Adrenal gland (tissue), 9 donors: ENCODE measurements at regions not wholly inside any gene's neighbourhood (a gene's known extent, or its start where the extent isn't known, plus 50 kb on each side); places are given as distances from the start of the nearest gene placed in this dataset.
"Not testable (repeated sequence)": the region's sequence is repeated elsewhere in the genome, so short reads cannot be mapped to it uniquely, and the experiment has no call there.

Experiments
- DNase-seq, 7 donors: peaks; one replicate each; pipeline ENCODE4 v3.0.0-alpha.2; 2019 to 2020
- H3K27ac ChIP-seq, 5 donors: fragments of 200-600 bp; sonication (generic) in 4 of 5; 1 replicate in 3 of 5; 2 replicates in 2 of 5; pipeline versions ENCODE4 v1.5.1 to v1.8.0; 2016 to 2020; ENCODE audit warnings: mild to moderate bottlenecking in 1 of 5
- H3K27me3 ChIP-seq: fragments of 200-600 bp; 2 replicates; pipeline ENCODE4 v1.8.0; 2021
- H3K36me3 ChIP-seq, 2 donors: fragments of 200-600 bp; replicated peaks in 1 of 2; 1 replicate in 1 of 2; 2 replicates in 1 of 2; pipeline versions ENCODE4 v1.5.1 to v1.8.0; 2018 to 2022
- H3K4me1 ChIP-seq, 2 donors: fragments of 200-600 bp; replicated peaks in 1 of 2; 1 replicate in 1 of 2; 2 replicates in 1 of 2; pipeline versions ENCODE4 v1.5.1 to v1.8.0; 2018 to 2021
- H3K4me3 ChIP-seq, 4 donors: fragments of 200-600 bp; sonication (generic) in 3 of 4; one replicate each; pipeline ENCODE4 v1.5.1; 2016 to 2018
- H3K9me3 ChIP-seq, 3 donors: fragments of 200-600 bp; sonication (generic) in 1 of 3; replicated peaks in 1 of 3; 1 replicate in 2 of 3; 2 replicates in 1 of 3; pipeline versions ENCODE4 v1.5.1 to v1.8.0; 2016 to 2021
- CTCF ChIP-seq, 6 experiments: fragments of 450-650 bp in 4 of 6; fragments of 200-600 bp in 2 of 6; sonication (generic) in 1 of 6; IDR thresholded peaks; 1 replicate in 5 of 6; 2 replicates in 1 of 6; pipeline versions ENCODE4 v1.5.1 to v1.8.0; 2016 to 2021; ENCODE audit warnings: antibody characterized with exemption in 6 of 6, mild to moderate bottlenecking in 2 of 6, moderate library complexity in 1 of 6
- POLR2A ChIP-seq, 2 donors: fragments of 450-650 bp; IDR thresholded peaks; one replicate each; pipeline ENCODE4 v1.6.1; 2017; ENCODE audit warnings: antibody characterized with exemption in 2 of 2, mild to moderate bottlenecking in 2 of 2, moderate library complexity in 1 of 2
- WGBS, 4 donors: extraction: QIAGEN DNeasy Blood & Tissue Kit in 2 of 4; methylation state at CpG; one replicate each; pipeline versions ENCODE4 v1.1.5 to v1.1.7; 2013 to 2017; 5-methylcytosine and 5-hydroxymethylcytosine counted together
- intact Hi-C, 2 donors: fragments of 100-400 bp; cut with DNase I; formaldehyde crosslinking; loops; one replicate each; pipeline versions ENCODE4 v1.14.1 to v1.15.0; 2022 to 2023
- donor health status: healthy with polysubstance abuse.
- donor health status: Bipolar disorder and iron deficiency.
- donor health status: DM: yes; HTN: yes; CAD: no.
- donor health status: DM: no; HTN: no; CAD: no.
- donor health status: DM: no; HTN: no; CAD: no.

- no peak for TF ChIP-seq CTCF (IDR thresholded peaks at IDR 0.05)
- no peak for TF ChIP-seq POLR2A (IDR thresholded peaks at IDR 0.05)
- intact Hi-C loops = no loop called here
- WGBS, 4 donors = 74 to 84% (median 80%) methylated on average over 3 of the region's 3 CpGs
These were observed 798.5 kb downstream of the TRIB2 start for GRCh38 chr2:13515254-13515653.

GRCh38 chr2:13522096-13522495 is 805.4 kb downstream of the TRIB2 start:
- no peak overlapping the region for H3K27ac ChIP-seq
- no peak for DNase-seq
- 79 to 92% (median 86%) methylated on average over 6 of the region's 6 CpGs for WGBS, 4 donors
- no peaks in the 10 kb centered on the region for H3K9me3 ChIP-seq
- H3K27me3 ChIP-seq = no peaks in the 10 kb centered on the region
- no peak overlapping the region for H3K4me3 ChIP-seq
- H3K4me1 ChIP-seq = no peaks in the 10 kb centered on the region
- intact Hi-C loops = no loop called here
- TF ChIP-seq CTCF (IDR thresholded peaks at IDR 0.05) (no peak), POLR2A (IDR thresholded peaks at IDR 0.05) (no peak)
- no peaks in the 10 kb centered on the region for H3K36me3 ChIP-seq

More at GRCh38 chr2:13515254-13515653, 798.5 kb downstream of the TRIB2 start:
- DNase-seq = no peak
- H3K27me3 ChIP-seq = no peaks in the 10 kb centered on the region
- no peak overlapping the region for H3K4me3 ChIP-seq
- no peaks in the 10 kb centered on the region for H3K4me1 ChIP-seq
- no peaks in the 10 kb centered on the region for H3K36me3 ChIP-seq
- H3K9me3 ChIP-seq = no peaks in the 10 kb centered on the region
- no peak overlapping the region for H3K27ac ChIP-seq

DNA sequence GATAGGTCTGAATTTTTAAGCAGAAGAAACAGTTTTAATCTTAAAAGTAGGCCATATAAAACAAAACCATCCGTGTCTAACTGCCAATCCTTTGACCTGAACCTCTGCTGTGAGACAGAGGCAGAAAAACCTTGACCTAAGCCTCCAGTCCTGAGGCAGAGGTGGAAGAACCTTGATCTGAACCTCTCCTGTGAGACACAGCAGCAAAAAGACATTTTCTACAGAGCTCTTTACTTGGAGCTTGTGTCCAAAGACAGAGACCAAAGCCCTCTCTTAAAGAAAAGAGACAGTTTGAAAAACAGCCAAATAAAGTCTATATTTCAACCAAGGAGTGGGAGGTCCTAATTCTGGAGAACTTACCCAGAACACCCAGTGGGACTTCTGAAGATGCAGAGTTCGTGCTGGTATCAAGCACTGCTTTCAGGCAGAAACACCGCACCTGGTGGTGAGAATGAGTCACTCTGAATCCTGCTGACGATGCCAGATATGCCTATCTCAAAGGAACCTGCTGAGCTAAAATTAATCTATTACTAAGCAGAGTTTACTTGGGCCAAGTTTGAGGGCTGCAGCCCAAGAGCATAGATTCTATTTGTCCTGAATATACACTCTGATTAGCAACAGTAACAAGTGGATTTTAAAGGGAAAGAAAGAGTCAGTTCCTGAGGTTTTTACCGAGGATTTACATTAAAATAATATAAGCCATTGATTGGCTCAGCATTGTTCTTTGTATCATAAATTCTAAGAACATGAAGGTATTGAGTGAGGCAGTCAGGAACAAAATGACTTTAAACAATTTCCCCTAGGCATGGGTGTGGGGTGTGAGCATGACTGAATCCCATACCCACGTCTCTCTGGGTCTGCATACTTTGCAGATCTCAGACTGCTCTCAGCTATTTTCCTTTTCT is 806.4 kb downstream of the TRIB2 start:
- no peaks in the 10 kb centered on the region for H3K36me3 ChIP-seq
- H3K4me3 ChIP-seq = no peak overlapping the region
- intact Hi-C loops = no loop called here
- WGBS, 4 donors = 36 to 49% (median 38%) methylated on average over 6 of the region's 6 CpGs
- H3K9me3 ChIP-seq = no peaks in the 10 kb centered on the region
- no peaks in the 10 kb centered on the region for H3K27me3 ChIP-seq
- TF ChIP-seq POLR2A (IDR thresholded peaks at IDR 0.05) (no peak), CTCF (IDR thresholded peaks at IDR 0.05) (no peak)
- no peaks in the 10 kb centered on the region for H3K4me1 ChIP-seq
- H3K27ac ChIP-seq = no peak overlapping the region
- no peak for DNase-seq

GRCh38 chr2:13524492-13524891 is 807.8 kb downstream of the TRIB2 start:
- Histone ChIP-seq H3K4me1 (no peaks in the 10 kb centered on the region), H3K27me3 (no peaks in the 10 kb centered on the region), H3K36me3 (no peaks in the 10 kb centered on the region), H3K4me3 (no peak overlapping the region), H3K27ac (no peak overlapping the region), H3K9me3 (no peaks in the 10 kb centered on the region)
- WGBS, 4 donors = 60 to 73% (median 71%) methylated on average over 1 of the region's 1 CpG
- intact Hi-C loops = no loop called here
- TF ChIP-seq POLR2A (IDR thresholded peaks at IDR 0.05) (no peak), CTCF (IDR thresholded peaks at IDR 0.05) (no peak)
- DNase-seq = no peak

- H3K4me1 ChIP-seq, H3K4me3 ChIP-seq, H3K27ac ChIP-seq, H3K36me3 ChIP-seq, H3K9me3 ChIP-seq, H3K27me3 ChIP-seq, intact Hi-C loops, DNase-seq: not testable (repeated sequence)
- WGBS, 4 donors = 70 to 74% (median 72%) methylated on average over 9 of the region's 9 CpGs
These were observed 815.1 kb downstream of the TRIB2 start for GRCh38 chr2:13531735-13532410.

DNA sequence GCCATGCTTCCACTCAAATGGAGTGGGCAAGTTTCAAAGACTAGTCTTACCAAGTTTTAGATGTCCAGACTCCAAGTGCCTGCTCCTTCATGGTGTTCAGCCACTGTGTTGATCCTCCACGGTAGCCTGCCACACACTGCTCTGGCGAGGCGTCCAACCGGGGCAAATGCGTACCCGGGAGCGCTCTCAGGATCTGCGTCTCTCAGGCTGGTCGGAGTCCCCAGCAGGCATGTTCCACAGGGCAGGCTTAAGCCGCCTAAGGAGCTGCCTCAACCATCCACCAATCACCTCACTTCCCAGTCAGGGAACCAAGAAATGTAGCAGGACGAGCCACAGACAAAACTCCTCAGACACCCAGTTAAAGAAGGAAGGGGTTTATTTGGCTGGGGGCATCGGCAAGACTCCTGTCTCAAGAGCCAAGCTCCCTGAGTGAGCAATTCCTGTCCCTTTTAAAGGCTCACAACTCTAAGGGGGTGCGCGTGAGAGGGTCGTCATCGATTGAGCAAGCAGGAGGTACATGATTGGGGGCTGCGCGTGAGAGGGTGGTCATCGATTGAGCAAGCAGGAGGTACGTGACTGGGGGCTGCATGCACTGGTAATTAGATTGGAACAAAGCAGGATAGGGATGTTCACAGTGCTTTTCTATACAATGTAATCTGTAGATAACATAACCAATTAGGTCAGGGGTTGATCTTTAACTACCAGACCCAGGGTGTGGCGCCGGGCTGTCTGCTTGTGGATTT is 816.2 kb downstream of the TRIB2 start:
- H3K36me3 ChIP-seq, H3K27ac ChIP-seq, H3K9me3 ChIP-seq, DNase-seq, H3K27me3 ChIP-seq, H3K4me1 ChIP-seq, H3K4me3 ChIP-seq, intact Hi-C loops: not testable (repeated sequence)
- 78 to 81% (median 79%) methylated on average over 17 to 22 of the region's 22 CpGs for WGBS, 4 donors
